HL-60/S4 treated with phorbol 12-myristate 13-acetate at 8.2 ng/mL for 4 days and 3 days (cell line): ENCODE measurements at regions not wholly inside any gene's neighbourhood (a gene's known extent, or its start where the extent isn't known, plus 50 kb on each side); places are given as distances from the start of the nearest gene placed in this dataset.

Source experiments
- in situ Hi-C: fragments of 300-500 bp; cut with MboI; formaldehyde crosslinking; loops from 2 replicates; pipeline ENCODE4 v1.15.0; 2022; ENCODE audit warnings: low sequenced_read_pairs

DNA sequence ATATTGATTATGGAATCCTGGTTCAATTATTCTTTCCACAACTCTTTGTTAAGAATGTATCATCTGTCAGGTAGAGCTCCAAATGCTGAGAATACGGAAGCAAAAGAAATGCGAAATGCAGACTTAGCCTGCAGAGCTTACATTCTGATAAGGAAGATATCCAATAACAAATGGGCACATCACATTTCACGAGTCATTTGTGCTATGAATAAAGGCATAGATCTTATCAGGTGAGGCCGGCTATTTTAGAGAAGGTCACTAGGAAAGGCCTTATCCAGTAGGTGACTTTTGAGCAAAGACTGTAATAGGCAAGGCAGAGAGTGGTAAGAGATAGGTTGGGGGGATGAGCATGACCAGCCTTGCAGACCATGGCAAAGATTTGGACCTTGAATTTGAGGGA is 174.3 kb upstream of the SERPINE2 start:
- in situ Hi-C loops = no loop called here

DNA sequence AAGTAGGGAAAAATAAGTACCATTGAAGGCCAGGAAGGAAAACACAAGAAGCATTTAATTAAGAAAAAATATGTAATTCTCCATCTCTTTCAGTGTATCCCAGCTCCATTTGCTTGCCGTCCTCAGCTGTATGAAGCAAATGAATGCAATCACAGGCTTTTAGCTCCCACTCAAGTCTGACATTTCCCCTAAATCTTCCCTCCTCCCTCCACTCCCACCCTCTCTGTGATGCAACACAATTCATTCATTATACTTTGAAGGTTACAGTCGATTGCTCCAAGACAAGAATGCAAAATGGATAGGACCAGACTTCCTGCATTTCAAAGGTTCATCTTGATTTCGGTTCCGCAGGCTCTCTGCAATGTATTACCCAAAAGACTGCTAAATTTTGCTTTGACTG is 172.7 kb upstream of the SERPINE2 start:
- in situ Hi-C loops = no loop called here

DNA sequence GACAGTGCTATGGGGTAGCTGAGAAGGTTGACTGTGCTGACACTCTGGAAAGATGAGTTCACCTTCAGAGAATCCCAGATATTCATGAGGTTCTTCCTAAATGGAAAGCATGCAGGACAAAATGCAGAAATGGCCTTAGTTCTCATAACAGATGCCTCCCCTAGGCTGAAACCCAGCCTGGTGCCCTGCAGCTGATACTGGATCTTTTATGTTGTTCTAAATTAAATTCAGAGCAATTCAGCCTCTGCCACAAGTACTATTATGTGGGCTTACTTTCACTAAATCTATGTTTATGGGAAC is 172.0 kb upstream of the SERPINE2 start:
- in situ Hi-C loops = no loop called here

DNA sequence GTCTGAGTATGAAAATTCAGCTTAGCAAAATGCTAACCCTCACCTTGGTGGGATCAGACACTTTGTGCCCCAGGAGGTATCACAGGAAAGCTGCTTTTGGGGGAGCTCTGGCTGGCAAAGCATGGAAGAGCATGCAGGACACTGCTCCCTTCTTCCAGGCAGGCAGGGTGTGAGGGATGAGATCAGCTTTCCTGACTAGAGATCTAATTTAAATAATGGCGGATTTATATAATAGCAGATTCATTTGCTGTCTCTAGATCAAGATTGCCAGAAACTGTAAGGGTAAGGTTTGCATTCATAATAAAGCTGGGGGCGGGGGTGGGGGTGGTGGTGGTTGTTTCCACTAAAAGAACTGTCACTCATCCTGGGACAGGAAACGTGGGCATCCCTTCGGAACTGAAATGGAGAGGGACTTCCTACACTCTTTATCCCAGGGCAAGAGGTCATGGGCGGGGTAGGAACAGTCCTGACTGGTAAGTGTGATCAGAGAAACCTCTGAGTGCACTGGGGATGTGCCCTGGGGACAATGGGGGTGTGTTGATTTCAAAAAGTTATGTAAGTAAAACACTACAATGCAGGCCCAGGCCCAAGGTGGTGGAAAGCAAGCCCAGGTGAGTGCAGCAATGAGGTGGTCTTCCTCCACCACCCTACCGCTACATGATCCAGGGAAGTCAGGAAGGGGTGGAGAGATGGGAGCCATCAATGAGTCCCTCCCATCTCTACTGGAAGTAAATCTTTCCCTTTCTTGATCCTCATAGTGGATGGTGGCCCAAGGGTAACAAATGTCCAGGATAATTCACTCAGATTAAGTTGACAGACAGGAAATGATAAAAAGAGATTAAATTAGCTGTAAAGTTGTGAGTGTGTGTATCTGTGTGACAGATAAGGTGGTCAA is 171.4 kb upstream of the SERPINE2 start:
- in situ Hi-C loops = no loop called here

DNA sequence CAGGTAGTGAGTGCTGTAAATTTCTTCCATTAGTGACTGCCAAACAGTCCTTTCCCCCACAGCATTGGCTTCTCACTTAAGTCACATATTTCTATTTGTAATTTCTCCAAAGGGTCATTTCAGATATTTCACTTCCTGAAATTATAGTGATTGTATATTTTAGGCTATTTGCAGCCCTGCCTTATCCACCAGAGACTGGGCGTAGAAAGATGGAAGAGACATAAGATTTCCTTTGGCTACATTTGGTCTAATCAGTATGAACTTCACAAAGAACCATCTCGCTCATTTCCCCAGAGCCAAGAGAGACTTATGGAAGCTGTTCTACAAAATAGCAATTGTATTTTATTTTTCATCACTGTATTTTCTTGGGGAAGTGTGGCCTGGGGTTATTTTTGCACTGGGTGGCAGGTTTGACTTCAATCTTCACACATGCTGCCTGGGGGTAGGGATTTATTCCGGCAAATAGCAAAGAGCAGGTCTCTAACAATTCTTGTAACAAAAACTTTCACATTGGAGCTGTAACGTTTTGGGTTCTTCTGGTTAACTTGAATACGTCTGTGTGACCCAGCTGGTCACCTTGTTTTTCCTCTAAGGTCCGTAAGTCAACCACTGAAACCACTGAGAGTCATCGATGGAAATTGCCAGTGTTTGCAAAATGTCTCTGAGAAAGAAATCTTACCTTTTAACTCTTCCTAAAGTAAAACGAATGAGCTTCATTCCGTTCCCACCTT is 170.6 kb upstream of the SERPINE2 start:
- in situ Hi-C loops = no loop called here

DNA sequence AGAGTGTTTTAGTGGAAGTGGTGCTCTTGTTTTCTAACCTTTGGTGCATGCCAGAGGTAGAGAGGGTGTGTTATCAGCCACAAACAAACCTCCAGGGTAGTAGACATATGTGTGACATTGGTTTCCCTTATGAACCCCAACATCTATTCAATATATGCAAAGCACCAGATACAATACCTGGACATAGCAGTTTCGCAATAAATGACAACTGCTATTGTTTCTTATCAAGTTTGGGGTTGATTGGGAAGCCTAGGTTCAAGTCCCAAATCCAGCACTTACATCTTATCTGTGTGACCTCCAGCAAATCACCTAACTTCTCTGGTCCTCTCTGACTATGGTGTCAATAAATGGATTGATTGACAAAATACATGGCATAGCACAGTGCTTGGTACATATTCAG is 169.4 kb upstream of the SERPINE2 start:
- in situ Hi-C loops = no loop called here

DNA sequence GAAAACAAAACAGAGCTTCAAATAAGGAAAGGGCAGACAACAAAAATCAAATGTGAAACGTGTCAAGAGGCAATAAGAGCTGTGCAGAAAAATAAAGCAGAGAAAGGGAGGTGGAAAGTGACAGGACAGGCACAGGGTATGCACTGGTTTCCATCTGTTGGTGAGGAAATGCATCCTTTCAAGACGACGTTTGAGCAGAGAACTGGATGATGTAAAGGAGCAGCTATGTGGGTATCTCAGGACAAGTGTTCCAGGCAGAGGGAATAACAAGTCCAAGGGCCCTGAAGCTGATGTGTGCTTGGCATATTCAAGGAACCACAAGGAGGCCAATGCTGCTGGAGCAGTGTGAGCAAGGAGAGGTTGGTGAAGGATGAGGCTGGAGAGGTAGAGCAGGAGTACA is 168.9 kb upstream of the SERPINE2 start:
- in situ Hi-C loops = no loop called here

DNA sequence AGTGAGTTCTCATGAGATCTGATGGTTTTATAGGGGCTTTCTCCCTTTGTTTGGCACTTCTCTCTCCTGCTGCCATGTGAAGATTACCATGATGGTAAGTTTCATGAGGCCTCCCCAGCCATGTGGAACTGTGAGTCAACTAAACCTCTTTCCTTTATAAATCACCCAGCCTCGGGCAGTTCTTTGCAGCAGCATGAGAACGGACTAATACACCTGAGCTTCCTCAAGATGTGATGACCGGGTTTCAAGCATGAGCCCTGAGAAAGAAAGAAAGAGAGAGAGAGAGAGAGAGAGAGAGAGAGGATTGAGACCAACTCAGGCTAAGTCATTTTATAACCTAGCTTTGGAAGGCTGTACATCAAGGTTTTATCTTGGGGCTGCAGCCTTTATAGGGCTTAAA is 167.7 kb upstream of the SERPINE2 start:
- in situ Hi-C loops = no loop called here

DNA sequence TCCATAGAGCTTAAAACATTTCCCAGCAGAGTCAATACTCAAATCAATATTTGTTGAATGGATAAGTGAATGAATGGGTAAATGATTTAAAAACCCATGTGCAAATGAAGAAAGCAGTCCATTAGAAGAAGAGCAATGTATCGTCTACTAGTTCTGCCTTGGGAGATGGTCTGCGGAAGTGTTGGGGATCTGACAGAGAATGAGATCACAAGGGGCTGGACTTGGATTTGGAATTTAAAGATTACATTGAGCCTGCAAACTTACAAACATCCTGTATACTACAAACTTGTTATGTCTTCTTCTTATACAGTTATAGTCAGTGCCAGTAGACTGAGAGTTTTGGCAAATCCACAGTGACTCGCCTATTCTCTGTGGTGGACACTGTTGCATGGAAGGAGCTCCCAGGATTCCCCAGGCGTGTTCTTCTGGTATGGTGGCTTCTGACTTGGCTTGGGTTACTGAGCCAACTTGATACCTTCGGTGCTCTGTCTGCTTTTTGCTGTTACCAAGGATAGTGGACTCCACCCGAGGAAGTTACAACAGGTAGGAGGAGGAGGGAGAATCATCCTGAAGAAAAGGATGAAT is 163.3 kb upstream of the SERPINE2 start:
- in situ Hi-C loops = no loop called here

DNA sequence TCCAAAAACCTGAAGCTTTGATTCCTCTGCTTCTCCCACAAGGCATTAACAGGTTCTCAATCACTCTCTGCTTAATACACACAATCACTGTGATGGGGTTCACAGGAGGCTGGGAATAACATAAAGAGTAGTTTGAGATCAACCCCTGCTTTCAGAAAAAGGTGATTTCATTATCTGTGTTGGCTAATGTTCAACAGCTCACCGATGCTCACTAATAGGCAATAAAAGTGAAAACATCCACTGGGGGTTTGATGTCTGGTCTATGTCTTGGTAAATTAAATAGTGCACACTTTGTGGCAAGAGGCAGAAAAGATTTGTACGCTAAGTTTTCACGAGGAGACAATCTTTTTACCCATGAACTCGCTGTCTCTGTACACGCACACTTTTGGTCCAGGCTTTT is 159.3 kb upstream of the SERPINE2 start:
- in situ Hi-C loops = no loop called here

DNA sequence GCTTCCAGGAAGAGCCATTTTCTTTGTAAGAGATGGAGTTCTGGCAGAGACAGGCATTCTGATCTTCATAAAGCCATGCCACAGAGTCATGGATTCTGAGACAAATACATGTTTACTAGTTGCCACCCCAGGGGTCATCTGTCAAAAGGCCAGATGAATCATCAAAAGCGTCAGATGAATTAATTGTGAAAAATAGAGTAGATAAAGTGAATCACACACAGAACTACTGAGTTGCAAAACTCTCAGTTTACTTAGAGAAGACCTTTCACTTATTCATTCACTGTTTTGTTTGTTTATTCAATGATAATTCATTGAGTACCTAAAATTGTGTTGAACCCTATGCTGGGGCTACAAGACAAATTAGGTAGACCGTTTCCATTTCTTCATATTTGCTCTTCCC is 157.7 kb upstream of the SERPINE2 start:
- in situ Hi-C loops = no loop called here

DNA sequence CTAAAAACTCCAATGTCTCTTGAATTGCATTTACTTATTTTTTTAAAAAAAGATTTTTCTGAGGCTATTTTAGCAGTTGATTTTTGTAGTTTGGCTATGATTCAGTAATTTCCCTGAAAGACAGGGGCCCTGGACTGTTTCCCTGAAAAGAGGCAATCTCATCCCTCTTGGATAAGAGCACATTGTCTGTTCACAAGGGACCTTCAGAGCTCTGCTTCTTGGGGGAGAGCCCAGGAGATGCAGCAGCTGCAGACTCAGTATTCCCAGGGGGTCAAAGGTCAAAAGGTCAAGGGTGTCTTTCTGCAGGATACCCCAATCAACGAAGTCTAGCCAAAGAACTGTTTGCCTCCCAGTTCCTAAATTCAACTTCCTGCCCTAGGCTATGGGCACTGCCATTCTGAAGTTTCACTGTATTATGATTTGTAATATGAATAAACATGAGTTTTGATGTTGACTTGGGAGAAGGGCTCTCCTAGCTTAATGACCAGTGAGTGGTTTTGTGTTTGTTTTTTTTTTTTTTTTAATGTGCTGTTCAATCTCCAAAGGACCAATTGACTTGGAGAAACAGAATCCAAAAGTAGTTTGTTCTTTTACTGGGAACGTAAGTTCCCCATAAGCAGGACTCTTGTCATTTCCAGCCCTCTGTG is 157.0 kb upstream of the SERPINE2 start:
- in situ Hi-C loops = no loop called here

DNA sequence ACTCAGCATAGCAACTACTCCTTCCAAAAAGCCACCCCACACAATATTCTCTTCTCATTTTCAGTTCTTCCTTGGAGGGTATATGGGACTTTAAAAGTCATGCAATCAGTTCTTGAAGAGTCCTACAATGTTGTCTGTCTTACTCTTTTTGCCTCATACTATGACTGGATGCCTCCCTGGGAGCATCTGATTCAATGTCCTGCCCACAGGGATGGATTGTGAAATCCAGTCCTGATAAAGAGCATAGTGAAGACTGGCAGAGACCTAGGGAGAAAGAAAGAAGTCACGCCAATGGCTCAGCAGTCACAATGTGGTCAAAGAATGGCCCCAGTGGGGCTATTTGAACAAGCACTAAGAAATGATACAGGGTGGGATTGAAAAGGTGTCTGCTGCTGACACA is 155.1 kb upstream of the SERPINE2 start:
- in situ Hi-C loops = no loop called here

DNA sequence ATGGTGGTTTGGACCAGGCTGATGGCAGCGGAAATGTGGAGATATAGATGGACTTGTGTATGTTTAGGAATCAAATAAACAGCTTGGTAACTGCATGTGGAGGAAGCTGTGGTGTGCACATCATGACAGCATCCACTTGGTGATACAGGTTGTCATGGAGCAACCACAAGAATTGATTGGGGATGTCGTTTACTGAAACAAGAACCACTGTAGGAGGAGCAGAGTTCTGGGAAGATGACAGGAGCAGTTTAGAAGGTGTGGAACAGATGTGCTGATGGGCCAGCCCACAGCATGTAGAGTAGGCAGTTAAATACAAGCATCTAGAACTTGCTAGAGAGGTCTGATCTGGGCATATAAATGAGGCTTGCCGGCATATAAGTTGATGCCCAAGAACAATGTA is 152.4 kb upstream of the SERPINE2 start:
- in situ Hi-C loops = no loop called here

DNA sequence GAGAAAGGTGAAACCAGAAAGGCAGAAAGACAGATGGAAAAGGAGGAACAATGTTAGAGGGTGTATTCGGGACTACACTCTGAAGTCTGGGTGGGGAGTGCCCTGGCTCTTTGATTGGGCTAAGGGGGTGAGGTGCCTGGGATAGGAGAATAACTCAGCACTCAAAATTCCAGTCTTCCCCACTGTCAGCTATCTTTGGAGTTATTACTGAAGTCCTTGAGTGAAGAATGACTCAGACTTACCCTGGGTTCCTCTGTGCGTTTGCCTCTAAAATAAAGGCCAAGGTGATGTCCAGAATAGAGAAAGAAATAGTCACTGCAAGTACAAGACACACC is 151.8 kb upstream of the SERPINE2 start:
- in situ Hi-C loops = no loop called here

DNA sequence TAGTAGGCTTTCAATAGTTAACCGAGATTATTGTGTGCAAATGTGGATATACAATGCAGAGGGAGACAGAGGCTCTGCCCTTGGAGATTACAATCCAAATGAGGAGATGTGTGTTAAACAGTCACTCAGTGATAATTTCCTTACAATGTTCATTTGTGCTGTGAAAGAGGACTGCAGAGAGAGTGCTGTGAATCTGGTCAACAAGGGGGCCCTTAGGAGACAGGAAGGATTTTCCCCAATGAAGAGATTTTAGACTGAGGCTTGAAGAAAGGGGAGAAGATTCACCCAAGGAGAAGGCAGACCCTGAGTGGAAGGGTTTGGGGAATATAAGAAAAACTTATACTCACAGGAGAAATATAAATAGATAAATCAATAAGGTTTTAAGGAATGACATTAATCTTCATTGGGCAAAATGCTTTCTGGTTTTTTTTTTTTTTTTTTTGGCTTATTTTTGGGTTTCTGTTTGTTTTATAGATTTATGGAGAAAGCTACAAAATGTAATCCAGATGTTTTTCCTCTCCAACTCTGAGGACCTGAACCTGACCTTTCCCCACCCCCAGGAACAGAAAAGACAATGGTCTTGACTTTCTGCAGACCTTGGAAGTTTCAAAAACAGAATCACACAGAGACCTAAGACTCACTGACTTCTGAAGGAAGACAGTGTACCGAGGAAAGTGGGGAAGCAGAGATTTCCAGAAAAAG is 151.3 kb upstream of the SERPINE2 start:
- in situ Hi-C loops = no loop called here

DNA sequence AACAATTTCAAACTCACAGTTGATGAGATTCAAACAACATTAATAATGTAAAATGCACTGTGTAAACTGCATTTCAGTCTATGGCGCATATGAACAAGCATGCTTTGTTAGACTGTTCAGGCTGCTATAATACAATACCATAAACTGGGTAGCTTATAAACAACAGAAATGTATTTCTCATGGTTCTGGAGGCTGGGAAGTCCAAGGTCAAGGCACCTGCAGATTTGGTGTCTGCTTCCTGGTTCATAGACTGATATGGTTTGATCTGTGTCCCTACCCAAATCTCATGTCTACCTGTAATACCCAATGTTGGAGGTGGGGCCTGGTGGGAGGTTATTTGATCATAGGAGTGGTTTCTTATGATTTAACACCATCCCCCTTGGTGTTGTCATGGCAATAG is 148.1 kb upstream of the SERPINE2 start:
- in situ Hi-C loops = no loop called here

DNA sequence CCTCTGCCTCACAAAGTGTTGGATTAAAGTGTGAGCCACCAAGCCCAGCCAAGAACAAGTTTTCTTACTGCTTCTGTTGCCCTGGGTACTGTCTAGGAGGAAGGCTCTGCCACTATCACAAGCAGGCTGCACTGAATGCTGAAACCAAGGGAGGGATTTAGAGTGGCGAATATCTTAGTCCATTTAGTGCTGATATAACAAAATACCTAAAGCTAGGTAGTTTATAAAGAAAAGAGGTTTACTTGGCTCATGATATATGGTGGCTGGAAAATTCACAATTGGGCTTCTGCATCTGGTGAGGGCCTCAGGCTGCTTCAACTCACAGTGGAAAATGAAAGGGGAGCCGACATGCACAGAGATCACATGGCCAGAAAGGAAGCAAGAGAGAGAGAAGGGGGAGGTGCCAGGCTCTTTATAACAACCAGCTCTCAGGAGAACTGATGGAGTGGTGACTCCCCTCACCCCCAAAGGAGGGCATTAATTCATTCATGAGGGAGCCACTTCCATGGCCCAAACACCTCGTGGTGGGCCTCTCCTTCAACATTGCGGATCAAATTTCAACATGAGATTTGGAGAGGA is 146.0 kb upstream of the SERPINE2 start:
- in situ Hi-C loops = no loop called here

DNA sequence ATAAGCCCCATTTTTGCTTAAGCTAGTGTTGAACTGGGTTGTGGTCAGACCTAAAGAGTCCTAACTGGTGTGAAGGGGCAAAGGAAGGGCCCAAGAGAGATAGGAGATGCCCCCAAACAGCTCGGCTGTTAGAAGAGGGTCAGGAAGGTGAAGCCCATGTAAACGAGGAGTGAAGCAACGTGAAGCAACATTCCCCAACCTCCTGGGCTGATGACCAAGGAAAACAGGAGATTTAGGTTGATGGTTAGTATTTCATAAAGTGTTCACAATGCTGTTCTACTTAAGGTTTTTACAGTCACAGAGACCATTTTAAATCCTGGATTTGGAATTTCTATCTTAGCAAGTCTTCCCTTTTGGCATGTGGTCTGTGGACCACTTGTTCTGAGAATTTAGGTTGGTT is 144.0 kb upstream of the SERPINE2 start:
- in situ Hi-C loops = no loop called here

DNA sequence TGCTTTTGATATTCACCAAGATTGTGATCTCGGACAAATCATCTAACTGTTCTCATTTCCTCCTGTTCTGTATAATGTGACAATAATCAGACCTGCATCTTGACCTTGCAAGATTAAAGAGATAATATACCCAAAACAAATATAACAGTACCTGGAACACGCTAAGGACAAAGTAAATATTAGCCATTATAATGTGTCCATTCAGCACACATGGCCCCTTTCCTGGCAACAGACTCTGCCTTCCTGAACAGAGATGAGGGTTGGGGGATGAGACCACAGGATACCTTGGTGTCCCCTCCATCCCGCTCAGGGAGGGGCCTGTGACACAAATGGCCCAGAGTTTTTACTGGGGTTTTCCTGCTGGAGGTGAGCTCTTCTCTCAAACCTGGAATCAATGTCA is 143.4 kb upstream of the SERPINE2 start:
- in situ Hi-C loops = no loop called here
